HuH-7 (cell line): ENCODE measurements at regions not wholly inside any gene's neighbourhood (a gene's known extent, or its start where the extent isn't known, plus 50 kb on each side); places are given as distances from the start of the nearest gene placed in this dataset.

Experiments
- DNase-seq: peaks from one replicate; pipeline ENCODE4 v3.0.0; 2011; ENCODE audit warnings: low spot score

- DNase-seq, result no peak
These were observed 200.9 kb upstream of the ZPLD1 start for GRCh38 chr3:102233881-102234280.

GRCh38 chr3:102235679-102236078, 199.1 kb upstream of the ZPLD1 start:
- DNase-seq, result no peak

- DNase-seq, result no peak
These were observed 197.6 kb upstream of the ZPLD1 start for GRCh38 chr3:102237181-102237580.

DNA sequence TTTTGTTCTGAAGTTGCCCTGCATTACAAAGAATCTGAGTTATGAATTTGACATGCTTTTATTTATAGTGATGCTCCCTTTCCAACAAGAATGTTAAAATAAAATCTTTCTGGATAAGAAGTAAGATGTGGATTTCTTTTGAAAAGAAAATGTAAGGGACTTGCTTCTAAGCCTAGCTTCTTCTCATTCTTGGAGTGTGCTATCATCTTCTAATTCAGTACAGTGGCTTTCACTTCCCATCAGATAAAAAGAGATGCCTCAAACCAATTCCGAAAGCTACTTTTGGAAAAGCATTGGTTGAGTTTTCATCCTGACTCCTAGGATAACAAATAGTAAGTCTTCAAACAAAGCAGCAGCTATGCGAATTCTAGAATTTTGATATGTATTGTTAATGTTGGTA, 197.0 kb upstream of the ZPLD1 start:
- no peak for DNase-seq

DNA sequence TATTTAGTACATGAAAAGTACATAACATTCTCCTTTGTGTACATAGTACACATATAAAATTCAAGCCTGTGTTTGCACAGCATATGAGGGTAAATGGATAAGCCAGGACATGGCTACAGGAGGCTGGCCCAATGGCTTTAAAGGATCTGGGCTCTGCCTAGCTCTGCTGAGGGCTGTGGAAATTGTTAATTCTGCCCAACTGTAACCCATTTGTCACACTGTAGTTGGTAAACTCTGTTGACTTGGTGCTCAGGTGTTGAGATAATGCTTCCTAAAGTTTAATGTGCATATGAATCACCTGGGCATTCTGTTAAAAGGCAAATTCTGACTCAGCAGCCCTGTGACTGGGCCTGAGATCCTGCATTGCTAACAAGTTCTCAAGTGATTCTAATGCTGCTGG, 196.5 kb upstream of the ZPLD1 start:
- DNase-seq, result no peak

DNA sequence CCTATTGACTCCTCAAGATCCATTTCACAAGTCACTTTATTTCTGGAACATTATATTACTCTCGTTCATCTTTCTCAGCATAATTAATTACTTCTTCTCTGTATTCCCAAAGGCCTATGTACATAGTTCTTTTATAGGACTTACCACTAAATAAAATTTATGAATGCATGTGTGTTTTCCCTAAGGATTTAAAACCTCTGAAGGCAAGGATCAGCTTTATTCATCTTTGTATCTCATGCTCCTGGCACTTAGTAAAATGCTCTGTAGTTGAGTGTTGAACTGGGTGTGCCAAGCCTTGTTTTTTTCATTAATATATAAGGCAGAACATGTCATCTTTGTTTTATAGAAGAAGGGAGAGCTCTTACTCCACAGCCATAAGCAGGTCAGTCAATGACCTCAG, 194.1 kb upstream of the ZPLD1 start:
- no peak for DNase-seq

- DNase-seq, result no peak
These were observed 185.7 kb upstream of the ZPLD1 start for GRCh38 chr3:102248981-102249705.

DNA sequence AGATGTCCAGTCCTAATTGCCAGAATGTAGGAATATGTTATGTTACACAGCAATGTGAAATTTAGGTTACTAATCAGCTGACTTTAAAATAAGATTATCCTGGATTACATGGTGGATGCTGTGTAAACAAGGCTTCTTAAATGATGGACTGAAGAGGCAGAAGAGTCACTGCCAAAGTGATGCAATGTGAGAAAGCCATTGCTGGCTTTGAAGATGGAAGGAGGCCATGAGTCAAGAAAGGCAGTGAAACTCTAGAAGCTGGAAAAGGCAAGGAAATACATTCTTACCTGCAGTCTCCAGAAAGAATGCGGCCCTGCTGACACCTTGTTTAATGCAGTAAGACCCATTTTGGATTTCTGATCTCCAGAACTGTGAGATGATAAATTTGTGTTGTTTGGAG, 179.1 kb upstream of the ZPLD1 start:
- no peak for DNase-seq

GRCh38 chr3:102258666-102259227, 176.1 kb upstream of the ZPLD1 start:
- DNase-seq, result no peak

DNA sequence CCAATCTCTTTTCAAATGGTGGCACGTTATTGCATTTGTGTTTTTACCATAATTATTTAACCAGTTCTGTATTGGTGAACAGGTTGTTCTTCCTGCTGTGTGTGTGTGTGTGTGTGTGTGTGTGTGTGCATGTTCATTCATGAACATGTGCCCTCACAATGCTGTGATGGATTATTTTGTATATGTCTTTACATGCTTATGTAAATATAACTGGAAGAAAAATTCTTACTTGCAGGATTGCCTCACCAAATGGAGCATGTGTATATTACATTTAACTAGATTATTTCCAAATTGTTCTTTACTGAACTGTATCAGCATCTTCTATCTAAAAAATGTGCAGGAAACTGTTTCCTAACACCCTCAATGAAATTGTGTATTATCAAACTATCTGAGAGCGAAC, 175.2 kb upstream of the ZPLD1 start:
- DNase-seq, result no peak

GRCh38 chr3:102265720-102266119, 169.1 kb upstream of the ZPLD1 start:
- no peak for DNase-seq

GRCh38 chr3:102269406-102269805, 165.4 kb upstream of the ZPLD1 start:
- DNase-seq, result no peak

GRCh38 chr3:102290241-102290640, 144.6 kb upstream of the ZPLD1 start:
- DNase-seq, result no peak

DNA sequence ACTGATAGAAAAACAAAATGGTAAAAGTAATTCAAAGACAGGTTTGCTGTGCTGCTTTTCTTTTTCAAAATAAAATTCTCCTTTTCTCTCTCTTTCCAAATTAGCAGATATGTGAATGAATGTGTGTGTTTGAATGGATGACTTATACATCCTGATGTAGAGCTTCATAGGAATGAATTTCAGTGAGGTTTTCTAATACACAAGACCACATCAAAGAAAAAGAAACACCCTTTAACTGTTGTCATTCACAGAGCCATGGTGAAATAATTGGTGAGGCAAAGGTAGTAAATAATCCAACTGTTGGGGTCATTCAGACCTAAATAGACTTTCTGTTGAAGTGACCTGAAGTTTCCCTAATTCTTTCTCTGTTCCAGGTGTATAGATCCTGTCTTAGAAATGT, 139.1 kb upstream of the ZPLD1 start:
- no peak for DNase-seq

DNA sequence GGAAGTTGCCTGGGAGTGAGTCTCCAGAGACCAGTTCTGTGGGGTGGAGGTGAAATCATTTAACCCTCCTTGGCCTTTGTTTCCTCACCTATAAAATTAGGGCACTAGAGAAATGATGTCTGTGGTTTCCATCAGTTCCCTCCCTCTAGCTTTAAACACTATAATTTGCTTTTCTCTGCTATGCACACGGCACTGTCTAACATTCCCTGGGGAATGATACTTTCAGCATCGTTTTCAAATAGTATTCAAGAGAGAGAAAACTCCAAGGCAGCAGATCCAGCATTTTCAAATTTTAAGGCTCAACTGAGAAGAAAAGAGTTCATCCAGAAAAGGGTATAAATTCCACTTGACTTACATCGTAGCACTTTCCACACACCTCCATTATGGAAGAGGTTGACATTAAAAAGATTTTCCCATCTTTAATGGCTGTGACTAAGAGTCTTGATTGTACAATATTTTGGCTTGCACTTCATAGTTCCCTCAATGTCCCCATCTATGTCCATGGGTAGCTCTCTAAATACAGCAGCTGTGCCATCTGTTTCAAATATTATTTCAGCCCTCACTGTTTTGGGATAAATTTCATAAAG, 137.7 kb upstream of the ZPLD1 start:
- no peak for DNase-seq

DNA sequence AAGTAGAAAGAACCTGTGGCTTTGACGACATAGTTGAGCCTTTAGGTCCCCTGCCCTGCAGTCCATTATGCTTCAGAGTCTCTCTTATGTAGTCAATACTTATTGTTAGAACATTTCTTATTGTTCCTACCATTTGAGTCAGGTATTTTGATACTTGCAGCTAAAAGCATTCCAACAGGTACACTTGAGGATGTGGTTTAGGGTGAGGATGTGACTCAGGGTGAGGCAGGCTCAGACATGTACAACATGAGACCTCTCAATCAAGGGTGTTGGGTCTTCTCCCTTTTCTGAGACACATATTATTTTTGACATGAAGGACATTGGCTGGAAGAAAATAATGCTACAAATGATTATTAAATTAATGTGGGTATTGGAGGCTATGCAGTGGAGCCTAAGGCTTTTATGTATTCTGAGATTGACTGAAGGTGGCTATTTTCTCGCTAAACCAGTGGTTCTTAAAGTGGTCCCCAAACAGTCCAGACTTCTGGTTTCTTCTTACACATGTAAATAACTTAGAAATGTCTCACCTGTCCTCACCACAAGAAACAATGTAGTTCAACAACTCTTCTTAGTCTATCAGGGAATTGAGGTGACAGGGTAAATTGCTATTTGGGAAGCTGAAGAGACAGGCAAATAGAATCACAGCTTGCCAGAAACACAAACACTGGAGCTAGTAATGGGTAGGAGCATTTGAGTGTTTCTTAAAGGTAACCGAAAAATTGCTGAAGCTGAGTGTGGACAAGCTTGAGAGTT, 135.5 kb upstream of the ZPLD1 start:
- no peak for DNase-seq

DNA sequence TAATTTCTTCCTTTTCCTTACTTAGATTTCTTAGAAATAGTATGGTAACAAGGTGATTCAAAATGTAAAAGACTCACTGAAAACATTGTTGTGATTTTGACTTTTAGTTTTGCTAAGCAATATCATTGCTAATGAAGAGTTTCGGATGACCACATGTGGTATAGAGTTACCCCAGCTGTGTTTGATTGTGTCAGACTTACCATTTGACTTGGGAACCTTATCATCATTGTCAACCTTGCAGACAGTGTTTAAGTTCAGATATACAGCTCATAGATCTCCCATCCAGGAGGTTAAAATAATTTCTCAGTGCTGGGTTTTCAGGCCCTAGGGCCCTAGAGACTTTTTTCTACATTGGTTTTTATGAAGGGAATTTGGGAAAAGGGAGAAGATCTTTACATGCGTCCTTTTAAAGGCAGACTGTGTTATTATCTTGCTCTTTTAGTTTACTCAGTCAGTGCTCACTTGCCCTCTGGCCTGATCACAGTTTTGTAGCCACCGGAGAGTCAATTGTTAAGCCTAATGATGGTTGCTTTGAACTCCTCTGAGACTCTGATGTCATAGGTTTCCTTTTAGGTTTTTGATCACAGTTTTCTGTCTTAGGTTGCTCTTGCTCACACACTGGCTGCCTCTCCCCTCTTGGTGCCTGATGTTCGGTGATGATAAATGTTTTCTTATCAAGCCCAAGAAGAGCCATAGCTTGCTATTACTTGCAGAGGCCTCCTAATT, 133.5 kb upstream of the ZPLD1 start:
- DNase-seq, result no peak

- DNase-seq, result no peak
These were observed 132.8 kb upstream of the ZPLD1 start for GRCh38 chr3:102302020-102302419.

DNA sequence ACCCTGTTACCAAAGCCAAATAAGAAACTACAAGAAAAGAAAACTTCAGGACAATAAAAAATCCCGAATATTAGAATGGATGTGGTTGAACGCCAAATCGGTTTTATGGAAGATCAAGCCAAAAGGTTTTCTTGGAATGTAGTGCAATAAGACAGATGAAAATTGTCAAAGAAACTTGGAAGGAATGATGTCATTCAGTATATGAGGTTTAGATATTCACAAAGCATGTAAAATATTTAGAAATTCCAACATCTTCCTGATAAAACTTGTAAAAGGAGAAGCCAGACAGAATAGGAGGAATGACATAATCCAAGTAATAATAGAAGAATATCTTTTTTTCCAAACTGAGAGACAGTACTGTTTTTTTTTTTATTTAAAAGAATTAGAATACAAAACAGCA, 130.3 kb upstream of the ZPLD1 start:
- no peak for DNase-seq

- no peak for DNase-seq
These were observed 127.4 kb upstream of the ZPLD1 start for GRCh38 chr3:102307442-102307841.

DNA sequence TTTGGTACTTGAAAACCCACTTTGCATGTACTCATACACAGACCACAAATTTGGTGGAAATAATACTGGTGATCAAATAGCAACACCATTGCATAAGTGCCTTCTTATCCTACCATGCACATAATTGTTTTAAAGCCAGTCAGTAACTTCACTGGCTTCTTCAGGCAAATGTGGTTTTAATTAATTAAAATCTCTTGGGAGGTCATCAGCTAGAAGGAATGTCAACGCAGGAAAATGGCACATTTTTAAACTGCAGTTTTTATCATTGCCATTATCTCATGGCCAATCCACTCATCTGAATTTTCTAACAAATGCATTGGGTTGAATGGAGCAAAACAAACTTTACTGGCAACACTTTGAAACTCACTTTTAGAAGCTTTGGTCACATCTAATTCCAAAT, 105.7 kb upstream of the ZPLD1 start:
- DNase-seq, result no peak

DNA sequence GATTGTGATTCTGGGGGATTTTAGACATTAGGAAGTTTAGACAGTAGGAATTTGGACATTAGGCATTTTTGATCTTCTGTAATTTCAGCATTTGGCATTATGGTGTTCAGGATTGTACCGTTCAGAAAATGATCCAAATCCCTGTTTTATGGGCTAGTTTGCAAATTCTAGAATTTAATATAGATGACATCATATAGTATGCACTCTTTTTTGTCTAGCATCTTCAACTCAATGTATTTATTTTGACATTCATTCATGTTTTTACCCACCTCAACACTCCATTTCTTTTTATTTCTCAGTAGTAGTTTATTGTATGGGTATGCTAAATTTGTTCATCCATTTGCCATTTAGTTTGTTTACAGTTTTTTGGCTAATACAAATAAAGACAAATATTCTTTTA, 105.3 kb upstream of the ZPLD1 start:
- no peak for DNase-seq
